HG02981 (cell line): ENCODE measurements at regions not wholly inside any gene's neighbourhood (a gene's known extent, or its start where the extent isn't known, plus 50 kb on each side); places are given as distances from the start of the nearest gene placed in this dataset.
A peak's percentile ranks its signal among the peaks of the same experiment; 100 is the strongest.

ENCODE experiments used
- ATAC-seq: cut with Tn5 transposase; IDR thresholded peaks from one replicate; pipeline ENCODE4 v1.9.1; 2021; ENCODE audit warnings: mild to moderate bottlenecking, moderate library complexity; ENCODE audit not compliant: unreplicated experiment

DNA sequence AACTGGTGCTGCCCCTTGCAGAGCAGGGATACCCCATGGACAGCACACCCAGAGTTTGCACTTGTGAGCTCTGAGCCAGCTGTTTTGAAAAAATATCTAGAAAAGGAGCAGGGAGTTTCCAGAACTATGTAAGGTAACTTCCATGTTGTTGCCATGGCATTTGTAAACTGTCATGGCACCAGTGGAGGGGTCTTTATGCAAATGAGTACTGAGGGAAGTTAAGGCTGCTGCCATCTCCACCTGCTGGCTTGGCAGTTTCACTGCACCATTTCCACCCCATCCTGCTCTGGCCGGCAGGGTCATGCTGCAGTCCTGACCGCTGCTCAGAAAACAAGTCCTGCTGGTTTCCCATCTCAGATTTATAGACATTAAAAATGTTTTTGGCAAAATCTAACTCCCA, 52.3 kb upstream of the SNTG2 start:
- ATAC-seq: peak; percentile 78

DNA sequence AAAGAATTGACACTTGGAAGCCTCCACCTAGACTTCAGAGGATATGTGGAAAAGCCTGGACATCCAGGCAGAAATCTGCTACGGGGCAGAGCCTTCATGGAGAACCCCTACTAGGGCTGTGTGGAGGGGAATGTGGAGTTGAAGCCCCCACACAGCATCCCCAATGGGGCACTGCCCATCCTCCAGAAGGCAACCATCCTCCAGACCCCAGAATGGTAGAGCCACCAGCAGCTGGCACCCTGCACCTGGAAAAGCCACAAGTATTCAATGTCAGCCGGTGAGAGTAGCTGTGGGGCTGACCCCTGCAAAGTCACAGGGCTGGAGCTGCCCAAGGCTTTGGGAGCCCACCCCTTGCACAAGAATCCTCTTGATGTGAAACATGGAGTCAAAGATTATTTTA, 53.6 kb upstream of the SNTG2 start:
- no peak for ATAC-seq

DNA sequence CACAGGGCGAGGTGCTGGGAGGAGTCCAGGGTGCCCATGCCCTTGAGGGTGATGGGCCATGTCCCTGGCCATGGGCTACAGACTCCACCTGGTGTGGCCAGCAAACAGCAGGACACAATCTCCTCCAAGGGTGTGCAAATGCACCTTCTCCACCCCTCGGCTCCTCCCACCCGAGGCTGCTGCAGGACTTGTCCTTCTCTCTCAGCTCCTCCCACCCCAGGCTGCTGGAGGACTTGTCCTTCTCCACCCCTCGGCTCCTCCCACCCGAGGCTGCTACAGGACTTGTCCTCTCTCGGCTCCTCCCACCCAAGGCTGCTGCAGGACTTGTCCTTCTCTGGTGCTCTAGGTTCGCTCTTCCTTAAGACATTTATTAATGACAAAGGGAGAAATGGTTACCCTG, 57.3 kb upstream of the SNTG2 start:
- no peak for ATAC-seq

DNA sequence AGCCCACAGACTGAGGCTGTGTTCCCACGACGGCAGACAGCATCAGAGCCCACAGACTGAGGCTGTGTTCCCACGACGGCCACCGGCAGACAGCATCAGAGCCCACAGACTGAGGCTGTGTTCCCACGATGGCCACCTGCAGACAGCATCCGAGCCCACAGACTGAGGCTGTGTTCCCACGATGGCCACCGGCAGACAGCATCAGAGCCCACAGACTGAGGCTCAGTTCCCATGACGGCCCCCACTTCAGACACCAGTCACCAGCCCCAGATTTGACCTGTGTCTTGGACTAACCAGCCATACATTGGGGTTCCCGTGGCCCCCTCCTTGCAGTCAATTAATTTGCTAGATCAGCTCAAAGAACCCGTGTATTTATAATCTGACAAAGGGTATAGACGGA, 57.8 kb upstream of the SNTG2 start:
- no peak for ATAC-seq

GRCh38 chr2:892401-892800, 58.2 kb upstream of the SNTG2 start:
- ATAC-seq: no peak

DNA sequence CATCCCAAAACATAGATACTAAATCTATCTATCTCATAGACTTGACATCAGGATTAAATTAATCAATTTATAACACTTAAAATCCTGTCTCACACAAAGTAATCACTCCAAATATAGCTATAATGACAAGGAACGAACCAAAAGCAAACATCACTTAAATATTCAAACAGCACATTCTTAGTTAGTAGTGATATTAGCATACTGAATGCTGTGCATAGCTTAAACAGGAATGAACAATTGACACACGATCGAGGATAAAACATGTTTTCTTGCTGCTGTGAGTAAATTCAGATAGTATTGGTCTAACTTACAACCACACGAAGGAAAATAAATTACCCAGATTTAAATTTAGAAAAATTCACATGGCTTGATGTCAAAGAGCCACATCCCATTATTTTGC, 58.9 kb upstream of the SNTG2 start:
- no peak for ATAC-seq

DNA sequence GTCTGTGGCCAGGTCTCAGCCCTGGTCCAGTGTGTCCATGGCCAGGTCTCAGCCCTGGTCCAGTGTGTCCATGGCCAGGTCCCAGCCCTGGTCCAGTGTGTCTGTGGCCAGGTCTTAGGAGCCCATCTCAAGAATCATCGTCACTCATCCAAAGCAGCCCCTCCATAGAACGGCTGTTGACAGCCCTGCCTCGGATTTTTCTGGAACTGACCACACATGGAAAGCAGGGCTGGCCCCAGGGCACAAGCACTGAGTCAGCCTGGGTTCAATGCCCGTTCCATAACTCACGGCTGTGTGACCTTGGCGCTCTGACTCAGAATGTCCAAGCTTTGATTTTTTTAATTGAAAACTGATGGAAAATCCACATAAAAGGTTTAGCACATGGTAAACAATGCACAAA, 59.9 kb upstream of the SNTG2 start:
- ATAC-seq: no peak

DNA sequence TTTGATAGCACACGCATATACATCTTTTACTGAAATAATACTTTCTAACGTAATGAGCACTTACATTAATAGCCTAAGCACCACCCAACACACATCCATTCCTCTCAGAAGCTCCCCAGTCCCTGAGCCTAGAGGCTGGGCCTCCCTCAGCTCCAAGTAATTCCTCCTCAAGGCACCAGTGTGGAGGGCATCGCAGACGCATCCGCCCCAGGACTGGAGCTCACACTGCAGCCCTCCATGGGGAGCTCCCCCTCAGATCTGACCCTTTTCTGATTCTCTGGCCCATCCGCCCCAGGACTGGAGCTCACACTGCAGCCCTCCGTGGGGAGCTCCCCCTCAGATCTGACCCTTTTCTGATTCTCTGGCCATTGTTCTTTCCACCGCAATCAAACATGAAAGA, 60.4 kb upstream of the SNTG2 start:
- ATAC-seq: no peak

- ATAC-seq: no peak
Measured at GRCh38 chr2:888906-889566, 61.6 kb upstream of the SNTG2 start.

- ATAC-seq: no peak
Measured at GRCh38 chr2:888211-888801, 62.3 kb upstream of the SNTG2 start.

DNA sequence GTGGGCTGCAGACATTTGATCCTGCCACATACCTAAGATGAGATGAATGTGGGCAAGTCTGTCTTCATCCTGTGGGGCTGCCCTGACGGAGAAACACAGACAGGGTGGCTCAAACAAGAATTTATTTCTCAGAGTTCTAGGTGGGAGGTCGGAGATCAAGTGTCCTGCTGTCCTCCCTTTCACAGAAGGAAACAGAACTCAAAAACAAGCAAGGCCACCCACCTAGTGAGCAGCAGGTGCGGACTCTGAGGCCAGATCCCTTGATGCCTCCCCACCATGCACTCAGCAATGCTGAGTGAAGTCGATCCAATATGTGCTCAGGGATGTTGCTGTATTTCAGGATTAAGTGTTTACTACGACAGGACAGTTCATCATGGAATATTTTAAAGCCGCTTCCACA, 63.0 kb upstream of the SNTG2 start:
- ATAC-seq: no peak

DNA sequence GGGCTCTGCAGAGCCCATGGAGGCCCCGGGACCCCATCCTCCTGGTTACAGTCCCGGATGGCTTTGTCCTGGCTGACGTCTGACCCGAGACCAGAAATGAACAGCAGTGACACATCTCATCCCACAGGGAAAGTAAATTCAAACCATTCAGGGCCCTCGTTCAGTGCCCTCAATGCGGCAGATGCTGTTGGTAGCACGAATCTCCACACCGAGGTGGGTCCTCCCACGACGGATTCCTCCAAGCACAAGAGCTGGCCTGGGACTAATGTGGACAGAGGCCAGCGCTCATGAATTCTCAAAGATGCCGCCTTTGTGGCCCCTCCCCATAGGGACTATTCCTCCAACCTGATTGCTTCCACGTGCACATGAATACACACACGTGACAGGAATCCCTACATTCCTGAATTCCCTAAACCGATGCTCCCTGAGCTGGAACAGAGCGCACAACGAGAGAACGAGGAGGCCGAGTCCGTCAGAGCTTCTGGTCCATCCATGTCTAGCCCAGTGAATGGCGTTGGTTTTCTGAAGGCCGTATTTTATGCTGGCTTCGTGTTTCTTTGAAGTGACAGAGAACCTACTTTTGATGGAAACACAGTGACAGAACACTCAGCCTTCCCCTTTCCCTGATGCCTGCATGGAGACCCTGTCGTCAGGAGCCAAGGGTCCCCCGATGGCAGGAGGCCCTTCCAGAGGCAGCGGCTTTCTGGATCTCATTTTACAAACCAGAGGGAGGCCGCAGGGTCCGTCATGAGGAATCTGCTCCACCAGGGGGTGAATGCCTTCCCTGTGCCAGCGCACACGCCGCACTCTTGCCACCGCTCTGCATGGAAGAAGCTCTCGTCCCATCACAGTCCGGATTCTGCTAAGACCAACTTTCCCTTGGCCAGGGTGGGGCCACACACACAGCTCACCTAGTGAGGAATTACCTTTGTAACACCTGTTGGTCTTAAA, 64.3 kb upstream of the SNTG2 start:
- ATAC-seq: no peak

- ATAC-seq: no peak
Measured at GRCh38 chr2:885230-886071, 65.2 kb upstream of the SNTG2 start.

DNA sequence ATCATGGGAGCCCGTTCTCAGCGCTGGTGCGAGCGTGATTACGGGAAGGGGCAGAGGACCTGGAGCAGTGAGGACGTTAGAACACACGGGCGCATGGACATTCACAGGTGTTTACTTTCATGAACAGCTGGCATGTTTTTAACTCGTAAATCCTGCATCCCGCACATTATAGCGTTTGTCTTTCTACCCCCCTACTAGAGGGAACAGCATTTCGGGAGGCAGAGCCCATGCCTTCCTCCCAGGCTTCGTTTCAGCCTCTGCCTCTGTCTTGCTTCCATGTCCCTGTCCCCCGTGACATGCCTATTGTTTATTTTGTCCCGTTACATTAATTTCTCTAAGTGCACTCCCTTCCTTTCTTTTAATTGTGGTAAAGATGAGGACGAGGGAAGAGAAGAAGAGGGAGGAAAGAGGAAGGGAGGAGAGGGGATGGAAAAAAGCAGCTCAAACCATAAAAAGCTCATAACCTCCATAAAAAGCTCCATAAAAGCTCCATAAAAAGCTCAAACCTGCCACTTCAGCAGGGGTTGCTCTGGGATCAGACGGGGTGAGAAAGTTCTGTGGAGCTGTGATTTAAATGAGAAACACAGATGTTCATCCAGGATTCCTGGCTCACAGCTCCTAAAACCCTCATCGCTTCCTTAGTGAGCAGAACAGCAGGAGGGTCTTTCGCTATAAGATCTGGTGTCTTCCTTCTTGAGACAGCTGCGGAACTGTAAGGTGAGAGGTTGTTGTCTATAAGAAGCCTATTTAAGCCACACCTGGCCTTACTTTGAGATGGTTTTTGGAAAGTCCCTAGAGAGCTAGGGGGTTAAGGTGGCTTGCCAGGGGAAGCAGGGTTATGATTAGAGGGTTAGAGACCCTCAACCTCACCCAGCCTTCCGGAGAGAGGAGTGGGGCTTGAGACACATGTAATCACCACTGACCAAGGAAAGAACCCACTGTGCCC, 66.6 kb upstream of the SNTG2 start:
- ATAC-seq: no peak

DNA sequence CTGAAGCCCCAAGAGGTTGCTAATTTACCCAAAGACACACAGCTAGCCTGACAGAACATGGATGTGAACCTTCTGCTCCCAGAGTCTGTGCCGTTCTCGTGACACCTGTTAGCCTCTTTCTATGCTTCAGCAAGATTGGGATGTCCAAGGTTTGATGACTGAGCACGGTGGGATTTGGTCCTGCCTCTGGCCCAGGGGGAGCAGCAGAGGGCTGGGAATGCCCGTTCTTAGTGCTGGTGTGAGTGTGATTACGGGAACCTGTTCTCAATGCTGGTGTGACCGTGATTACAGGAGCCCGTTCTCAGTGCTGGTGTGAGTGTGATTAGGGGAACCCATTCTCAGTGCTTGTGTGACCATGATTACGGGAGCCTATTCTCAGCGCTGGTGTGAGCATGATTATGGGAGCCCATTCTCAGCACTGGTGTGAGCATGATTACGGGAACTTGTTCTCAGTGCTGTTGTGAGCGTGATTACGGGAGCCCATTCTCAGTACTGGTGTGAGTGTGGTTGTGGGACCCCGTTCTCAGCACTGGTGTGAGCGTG, 67.3 kb upstream of the SNTG2 start:
- ATAC-seq: no peak

GRCh38 chr2:881204-881918, 69.3 kb upstream of the SNTG2 start:
- peak; percentile 81 for ATAC-seq

GRCh38 chr2:880201-880970, 70.3 kb upstream of the SNTG2 start:
- ATAC-seq: no peak

- no peak for ATAC-seq
Measured at GRCh38 chr2:879540-879939, 71.1 kb upstream of the SNTG2 start.
